NCI-H82 treated with DMSO at 0.1 percent for 48 hours (cell line): ENCODE measurements at regions not wholly inside any gene's neighbourhood (a gene's known extent, or its start where the extent isn't known, plus 50 kb on each side); places are given as distances from the start of the nearest gene placed in this dataset.

Experiments
- DNase-seq: peaks from one replicate; lab custom pipeline; 2025; ENCODE audit not compliant: unreplicated experiment; lab: John Stamatoyannopoulos, UW

DNA sequence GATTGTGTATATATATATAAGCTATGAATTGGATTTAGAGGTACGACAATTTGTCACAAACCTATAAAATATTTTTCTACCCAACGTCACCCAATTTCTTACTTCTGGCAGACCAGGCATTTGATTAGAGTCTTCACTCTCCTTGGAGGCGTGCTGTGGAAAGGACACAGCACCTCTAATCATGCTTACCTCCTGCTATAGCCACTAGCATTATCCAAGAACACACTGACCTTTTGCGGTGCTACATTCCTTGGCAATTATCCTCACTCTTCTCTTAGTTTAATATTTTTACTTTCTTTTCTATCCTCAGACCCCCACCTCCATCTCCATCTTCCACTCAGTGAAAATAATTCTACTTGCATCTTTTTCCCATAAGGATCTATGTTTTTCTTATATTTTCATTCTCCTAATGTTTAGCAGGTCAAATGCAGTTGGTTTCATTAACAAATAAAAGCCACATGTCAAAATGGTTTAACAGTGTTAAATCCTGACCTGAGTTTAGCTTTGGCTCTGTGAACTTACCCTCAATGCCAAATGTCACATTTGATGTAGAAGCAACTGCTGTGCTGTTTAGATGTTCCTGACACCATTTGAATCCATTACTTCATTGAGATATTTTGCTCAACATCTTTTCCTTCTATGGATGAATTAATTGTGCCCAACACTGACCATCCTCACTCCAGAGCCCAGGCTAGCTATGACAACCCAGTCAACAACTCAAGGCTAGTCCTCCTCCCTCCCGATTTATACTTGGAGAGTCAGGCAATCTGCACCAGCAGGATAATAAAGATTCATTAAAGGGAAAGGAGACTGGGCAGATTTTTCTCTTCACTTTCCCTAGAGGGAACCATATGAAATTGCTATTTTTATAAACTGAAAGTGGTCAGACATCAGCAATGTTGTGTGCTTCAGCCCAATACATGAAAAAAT is 240.5 kb downstream of the MREG start:
- DNase-seq, result no peak

DNA sequence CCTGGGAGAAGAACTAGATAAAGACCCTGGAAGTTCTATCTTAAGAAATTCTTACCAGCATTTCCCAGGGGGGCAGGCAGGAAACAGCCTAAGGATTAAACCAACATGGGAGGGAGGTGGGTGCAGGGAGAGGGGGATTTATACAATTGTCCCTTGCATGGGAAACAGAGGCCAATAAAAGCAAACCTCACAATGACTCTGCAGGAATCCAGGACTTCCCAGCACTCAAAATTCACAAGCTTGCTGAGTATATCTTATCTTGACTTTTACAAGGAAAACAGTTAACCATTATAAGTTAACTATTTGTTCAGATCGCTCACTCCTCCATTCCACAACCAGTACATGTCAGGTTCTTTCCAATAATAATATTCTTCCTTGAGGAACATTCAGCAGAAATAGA is 241.3 kb downstream of the MREG start:
- DNase-seq, result no peak

DNA sequence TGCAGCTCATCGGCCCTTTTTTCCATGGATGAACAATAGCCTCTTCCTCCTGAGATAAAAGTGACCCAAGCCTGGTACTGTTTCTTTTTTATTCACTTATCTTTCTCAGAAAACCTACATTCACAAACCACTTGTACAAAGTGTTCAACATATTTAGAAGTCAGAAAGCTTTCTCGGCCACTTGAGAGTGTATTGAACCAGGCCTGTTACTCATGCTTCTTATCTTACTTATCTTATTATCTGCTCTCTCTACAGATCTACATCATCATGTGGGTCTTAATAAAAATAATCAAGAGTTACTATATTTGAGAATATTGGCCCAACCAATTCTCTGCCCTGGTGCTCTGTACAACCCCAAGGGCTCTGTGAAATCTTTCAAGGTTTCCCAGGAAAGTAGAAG is 242.1 kb downstream of the MREG start:
- DNase-seq, result no peak

DNA sequence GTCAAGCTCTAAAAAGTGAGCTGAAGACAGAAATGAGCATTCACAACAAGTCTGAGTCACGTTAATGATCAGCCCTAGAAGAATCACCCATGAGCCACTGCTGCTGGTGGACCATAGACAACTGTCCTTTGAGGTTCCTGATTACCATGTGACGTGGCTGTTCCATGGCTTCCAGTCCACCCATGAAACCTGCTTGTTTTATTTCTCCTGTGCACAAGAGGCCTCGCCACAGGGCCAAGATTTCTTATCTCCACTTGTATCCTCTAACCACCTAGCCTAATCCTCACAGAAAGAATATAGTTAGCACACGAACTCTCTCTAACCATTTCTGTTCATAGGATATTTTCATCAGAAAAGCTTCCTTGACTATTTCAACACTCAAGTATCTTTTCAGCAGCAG is 242.7 kb downstream of the MREG start:
- DNase-seq, result no peak

DNA sequence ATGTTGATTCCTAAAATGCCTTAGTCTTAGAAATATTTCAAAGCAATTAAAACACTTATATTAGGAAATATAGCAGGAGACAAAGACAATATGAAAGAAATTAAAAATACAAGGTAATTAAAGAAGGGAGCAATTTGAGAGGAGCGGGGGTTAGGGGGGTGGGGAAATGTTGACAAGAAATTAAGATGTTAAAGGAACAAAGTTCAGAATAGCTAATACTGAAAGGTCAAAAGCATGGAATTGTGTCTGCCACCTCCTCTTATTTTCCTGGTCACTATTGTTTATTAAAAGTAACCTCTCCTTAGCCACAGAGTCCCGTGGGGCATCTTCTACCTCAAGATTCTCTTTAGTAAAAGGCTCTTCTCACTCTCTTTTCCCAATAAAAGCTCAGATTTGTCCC is 244.1 kb downstream of the MREG start:
- no peak for DNase-seq

DNA sequence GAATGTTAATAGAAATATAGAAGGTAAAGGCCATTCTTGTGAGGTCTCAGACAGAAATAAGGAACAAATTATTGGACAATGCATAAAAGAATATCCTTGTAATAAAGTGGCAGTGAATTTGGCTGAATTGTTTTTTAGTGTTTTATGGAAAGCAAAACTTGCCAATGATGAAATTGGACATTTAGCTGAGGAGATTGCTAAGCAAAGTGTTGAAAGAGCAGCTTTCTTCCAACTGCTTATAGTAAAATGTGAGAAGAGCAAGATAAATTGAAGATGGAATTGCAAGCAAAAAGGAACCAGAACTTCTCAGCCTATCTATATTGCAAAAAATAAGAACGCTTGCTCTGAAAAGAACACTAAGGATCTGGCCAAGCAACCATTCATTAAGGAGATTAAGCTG is 245.7 kb downstream of the MREG start:
- DNase-seq, result no peak

DNA sequence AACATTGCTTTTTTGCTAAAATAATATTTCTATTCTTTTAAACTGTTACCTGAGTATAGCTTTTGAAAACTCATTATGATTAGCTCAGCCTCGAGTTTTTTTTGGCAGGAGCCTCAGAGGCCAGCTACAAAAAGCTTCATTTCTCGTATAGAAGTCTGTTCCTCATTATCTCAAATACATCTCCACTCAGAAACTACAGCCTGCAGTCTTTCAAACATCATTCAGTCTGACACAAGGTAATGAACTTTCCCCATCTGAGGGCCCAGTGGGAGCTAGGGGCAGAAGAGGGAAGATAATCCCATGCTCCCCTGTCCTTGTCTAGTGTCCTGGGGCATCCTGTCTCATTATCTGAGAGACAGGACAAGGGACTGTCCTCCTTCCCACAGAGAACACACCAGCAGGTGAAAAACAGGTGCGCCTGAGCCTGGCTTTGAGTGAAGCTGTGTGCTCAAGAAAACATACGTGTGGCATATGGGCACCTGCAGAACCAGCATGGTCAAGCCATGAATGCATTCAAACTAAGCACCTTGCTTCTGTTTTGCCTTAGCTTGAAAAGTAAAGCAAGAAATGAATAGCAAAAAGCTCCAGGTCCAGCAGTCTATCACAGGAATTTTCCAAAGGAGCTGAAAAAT is 247.5 kb downstream of the MREG start:
- no peak for DNase-seq

DNA sequence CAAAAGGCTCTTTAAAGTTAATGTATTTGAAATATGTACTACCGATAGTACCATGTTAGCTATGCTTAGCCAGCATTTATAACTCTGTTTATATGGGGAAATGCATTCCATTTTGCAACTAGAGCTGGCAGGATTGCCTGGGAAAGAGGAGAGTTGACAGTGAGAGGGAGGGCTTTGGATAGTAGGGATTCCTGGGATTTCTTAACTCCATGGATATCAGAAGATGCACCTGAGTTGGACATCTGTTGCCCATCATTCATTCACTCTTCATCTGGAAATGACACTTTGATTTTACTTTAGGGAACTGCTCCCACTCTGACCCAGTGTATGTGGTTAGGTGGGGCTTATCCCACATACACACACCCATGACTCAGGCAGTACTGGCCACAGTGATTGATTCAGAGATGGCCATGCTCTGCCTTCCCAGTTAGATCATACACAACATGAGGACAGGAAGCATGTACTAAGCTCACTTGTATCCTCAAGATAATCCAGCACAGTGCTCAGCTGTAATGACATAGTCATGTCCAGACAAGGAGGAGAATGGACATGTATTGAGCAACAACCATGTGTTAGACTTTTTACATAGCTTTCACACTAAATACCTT is 248.8 kb downstream of the MREG start:
- DNase-seq, result no peak

DNA sequence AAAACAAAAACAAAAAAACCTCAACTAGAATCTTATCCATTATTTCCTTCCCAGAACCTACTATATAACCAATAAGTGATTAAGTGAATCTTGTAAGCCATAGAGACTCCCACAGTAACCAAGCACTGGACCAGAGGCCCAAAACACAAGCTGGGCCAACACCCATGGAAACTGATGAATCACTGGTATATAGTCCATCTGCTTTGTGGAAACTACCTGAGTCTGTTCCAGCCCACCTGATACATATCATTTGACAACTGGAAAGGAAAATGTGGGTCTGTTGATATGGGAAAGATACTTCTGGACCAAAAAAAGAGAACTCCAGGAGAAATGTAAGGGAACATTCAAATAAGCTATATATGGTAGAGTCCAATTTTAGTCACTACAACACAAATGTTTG is 252.8 kb downstream of the MREG start:
- no peak for DNase-seq

DNA sequence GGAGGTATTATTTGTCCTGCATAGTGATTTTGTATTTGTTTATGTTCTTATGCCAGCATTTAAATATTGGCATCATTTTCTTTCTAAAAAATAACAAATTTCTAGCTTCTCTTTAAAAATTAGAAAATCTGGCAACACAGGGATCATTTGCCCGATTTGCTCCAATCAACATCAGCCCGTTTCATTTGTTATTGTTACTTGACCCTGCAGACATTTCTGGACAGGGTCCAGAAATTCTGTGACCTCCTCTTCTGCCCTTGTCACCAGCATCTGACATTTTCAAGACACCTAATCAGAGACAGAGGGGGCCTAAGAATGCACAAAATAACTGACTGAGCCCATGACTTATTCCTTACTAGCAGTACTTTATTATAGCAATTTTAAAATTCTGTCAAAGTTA is 253.3 kb downstream of the MREG start:
- DNase-seq, result no peak

DNA sequence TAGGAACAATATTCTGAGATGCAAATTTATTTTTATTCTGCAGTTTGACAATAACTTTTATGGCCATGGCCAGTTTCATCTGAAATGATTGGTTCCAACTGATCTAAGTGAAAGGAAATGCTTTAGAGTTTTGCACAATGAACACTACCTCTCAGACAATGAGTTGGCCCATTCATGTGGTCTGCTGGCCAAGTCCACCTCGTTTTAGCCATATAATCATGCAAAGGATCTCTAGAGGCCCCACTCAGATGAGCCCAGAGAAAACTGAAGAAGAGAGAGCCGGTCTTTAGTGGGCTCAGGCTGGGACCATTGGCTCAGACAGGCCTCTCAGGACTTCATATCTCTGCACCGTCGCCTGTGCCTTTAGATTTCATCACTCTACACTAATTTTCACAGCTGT is 254.7 kb downstream of the MREG start:
- no peak for DNase-seq

DNA sequence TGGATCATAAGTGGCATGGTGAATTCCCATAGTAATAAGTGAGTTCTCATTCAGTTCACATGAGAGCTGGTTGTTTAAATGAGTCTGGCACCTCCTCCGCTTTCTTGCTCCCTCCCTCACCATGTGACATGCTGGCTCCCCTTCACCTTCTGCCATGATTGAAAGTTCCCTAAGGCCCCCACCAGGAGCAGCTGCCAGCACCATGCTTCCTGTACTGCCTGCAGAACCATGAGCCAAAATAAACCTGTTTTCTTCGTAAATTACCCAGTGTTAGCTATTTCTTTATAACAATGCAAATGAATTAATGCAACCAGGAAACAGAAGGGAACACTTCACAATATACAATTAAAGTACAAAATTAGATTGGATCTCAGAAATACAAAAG is 257.0 kb downstream of the MREG start:
- DNase-seq, result no peak

DNA sequence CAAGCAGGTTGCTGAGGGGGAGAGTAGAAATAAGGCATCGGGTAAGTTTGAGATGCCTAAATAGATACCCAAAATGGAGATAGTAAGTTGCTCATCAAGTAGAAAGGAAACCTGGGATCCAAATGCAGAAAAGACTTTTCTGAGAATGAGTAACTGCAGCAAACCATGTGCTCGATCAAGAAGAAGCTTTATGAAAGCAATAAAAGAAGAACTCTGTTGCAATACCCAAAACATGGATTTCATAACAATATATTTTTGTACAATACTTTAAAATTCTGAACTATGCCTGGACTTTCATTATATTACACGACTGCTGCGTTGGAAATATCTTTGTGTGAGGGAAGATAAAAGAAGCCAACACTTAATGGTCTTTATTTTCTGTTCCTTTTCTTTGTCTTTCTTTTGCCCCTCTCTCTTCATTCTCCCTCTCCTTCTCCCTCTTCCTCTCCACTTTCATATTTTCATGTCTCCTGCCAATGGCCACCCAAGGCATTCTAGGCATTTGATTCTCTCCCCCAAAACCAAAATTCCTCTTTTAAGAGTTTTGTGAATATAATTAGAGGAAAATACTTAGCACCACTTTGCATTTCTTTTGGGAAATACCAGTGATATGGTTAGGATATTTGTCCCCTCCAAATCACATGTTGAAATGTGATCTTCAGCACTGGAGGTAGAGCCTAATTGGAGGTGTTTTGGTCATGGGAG is 257.6 kb downstream of the MREG start:
- DNase-seq, result no peak

DNA sequence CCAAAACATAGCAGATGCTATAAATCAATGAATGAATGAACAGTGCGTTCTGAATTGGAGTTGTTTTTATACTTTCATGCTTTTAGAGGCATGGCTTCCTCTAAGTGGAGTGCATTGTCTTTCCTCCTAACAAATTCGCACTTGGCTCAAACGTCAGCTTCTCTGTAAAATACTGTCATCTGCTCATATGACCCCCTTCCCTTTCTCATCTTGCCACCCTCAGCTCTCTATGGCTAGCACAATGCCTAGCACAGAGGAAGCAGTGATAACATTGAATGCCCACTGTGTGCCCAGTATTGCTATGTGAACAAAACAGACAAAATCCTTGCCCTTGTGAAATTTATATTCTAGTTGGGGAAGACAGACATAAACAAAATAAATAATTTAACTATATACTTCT is 258.8 kb downstream of the MREG start:
- no peak for DNase-seq

DNA sequence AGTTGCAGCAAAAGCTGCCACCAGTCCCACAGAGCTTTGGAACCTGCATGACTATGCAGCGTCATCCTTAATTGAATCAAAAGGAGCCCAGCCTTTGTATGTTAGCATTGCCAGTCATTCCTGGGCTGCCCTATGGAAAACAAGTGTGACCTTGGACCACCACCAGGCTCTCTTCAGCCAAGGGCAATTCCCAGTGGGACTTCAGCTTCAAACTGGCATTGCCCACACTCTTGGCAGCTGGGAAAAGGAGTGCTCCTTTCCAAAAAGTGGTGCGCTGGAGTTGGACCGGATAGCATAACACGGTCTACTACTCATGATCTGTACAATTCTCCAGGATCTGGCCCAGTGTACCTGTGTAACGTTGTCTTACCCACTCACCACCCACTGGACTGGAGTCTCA is 259.5 kb downstream of the MREG start:
- DNase-seq, result no peak

DNA sequence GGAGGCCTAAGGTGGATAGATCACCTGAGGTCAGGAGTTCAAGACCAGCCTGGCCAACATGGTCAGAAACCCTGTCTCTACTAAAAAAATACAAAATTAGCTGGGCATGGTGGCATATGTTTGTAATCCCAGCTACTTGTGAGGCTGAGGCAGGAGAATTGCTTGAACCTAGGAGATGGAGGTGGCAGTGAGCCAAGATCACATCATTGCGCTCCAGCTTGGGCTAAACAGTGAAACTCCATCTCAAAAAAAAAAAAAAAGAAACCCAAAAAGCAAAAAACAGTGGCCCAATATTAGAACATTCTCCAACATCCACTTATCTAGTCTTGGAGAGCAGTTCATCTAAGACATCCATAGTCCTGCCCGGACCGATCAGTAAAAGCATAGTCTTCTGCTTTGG is 260.4 kb downstream of the MREG start:
- no peak for DNase-seq

DNA sequence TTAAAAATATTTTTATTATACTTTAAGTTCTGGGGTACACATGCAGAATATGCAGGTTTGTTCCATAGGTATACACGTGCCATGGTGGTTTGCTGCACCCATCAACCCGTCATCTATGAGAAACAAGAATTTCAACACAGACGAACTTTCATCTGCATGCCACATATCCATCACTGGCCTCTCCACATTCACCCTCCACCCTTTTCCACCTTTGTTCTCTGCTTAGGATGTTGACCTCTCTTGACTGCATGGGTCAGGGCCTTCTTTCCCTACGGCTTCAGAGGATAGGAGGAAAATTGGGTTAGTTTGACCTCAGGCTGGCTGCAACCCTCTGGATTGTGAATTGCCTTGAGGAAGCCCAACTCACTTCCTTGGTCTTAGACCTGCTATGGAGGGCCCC is 260.9 kb downstream of the MREG start:
- no peak for DNase-seq

DNA sequence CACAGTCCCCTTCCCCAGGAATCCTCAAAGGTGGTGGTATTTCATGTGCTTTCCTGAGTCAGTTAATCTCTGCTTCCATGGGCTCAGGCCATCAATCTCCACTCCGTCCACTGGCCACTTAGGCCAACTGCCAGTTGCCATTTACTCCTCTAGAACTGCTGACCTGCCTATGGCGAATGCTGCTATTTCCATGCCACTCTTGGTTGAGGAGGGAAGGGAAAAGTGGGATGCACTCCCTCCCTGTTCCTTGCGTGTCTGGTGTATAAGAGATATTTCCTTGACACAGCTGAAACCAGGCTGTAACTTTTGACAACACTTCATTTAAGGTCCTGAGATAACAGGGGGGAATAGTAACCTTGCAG is 261.5 kb downstream of the MREG start:
- no peak for DNase-seq

DNA sequence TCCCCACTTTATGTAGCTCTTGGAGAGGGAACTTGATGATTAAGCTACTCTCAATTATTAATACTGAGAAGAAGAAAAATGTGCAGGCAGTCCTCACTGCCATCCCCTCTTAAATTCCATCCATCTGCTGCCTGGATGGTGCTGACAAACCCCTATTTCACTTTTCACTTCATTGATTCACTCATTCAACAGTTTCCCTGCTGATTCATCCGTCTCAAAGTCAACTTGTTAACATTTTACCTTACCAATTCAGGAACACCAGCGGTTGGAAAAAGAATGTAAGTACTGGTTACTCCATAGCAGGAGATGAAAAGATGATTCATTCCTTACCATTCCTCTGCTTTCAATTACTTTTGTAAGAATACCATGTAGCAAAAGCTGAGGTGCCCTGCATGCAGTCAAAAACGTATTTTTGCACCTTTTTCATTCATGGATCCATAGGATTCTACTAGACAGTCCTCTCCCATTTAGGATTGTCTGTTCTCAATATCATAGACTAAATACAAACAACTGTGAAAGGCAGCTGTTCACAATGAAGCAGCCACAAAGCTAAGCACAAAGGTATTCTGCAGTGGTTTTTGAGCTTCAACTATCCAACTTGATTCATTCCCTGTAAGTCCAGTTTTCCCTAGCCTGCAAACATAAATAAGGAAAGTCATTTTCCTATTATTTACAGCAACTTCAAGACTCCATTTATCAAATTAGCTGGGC is 262.0 kb downstream of the MREG start:
- no peak for DNase-seq

DNA sequence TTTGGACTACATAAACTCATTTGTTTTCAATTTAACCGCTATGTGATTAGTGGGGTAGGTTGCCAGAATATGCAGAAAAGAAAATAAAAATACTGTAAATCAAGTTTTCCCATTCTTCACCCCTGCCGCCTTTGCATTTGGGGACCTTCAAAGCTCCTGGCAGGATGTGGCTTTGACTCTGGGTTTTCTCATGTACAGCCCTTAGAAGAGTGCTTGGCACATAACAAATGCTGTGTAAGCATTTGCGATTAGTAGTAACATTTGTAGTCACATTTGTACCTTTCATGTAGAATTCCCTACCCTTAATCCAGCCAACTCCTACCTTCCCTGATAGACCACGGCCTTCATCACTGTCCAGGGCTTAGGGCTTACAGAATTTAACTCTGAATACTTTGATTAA is 262.6 kb downstream of the MREG start:
- no peak for DNase-seq
